GM23338 (cell line): ENCODE measurements at regions not wholly inside any gene's neighbourhood (a gene's known extent, or its start where the extent isn't known, plus 50 kb on each side); places are given as distances from the start of the nearest gene placed in this dataset.

Experiments
- ATAC-seq: fragments of 200-7000 bp; cut with Tn5 transposase; 3 replicates; pipeline ENCODE4 v1.9.1; 2020
- DNase-seq: peaks from one replicate; pipeline ENCODE4 v3.0.0-alpha.2; 2015; ENCODE audit warnings: low spot score
- H2AFZ ChIP-seq: fragments of 200-600 bp; sonication (generic); 2 replicates; pipeline ENCODE4 v1.8.0; 2016; ENCODE audit warnings: antibody characterized with exemption, mild to moderate bottlenecking, moderate library complexity
- H3F3A ChIP-seq: fragments of 200-600 bp; sonication (generic); replicated peaks from 2 replicates; pipeline ENCODE4 v1.8.0; 2017; ENCODE audit warnings: antibody characterized with exemption, mixed run types, low read depth
- H3K27ac ChIP-seq: fragments of 200-600 bp; sonication (generic); 2 replicates; pipeline ENCODE4 v1.6.1; 2016; ENCODE audit warnings: low read depth
- H3K27me3 ChIP-seq: fragments of 200-600 bp; sonication (generic); 2 replicates; pipeline ENCODE4 v1.8.0; 2016; ENCODE audit warnings: mild to moderate bottlenecking, mixed run types, moderate library complexity; ENCODE audit not compliant: insufficient read depth
- H3K36me3 ChIP-seq: fragments of 200-600 bp; sonication (generic); 2 replicates; pipeline ENCODE4 v1.8.0; 2016; ENCODE audit warnings: mild to moderate bottlenecking; ENCODE audit not compliant: insufficient read depth
- H3K4me1 ChIP-seq: fragments of 200-600 bp; sonication (generic); 2 replicates; pipeline ENCODE4 v1.8.0; 2016; ENCODE audit warnings: mild to moderate bottlenecking, moderate library complexity; ENCODE audit not compliant: insufficient read depth
- H3K4me2 ChIP-seq: fragments of 200-600 bp; sonication (generic); 2 replicates; pipeline ENCODE4 v1.7.1; 2017; ENCODE audit warnings: mixed run types
- H3K4me3 ChIP-seq: fragments of 200-600 bp; sonication (generic); 2 replicates; pipeline ENCODE4 v1.6.1; 2016; ENCODE audit warnings: mixed run types
- H3K79me2 ChIP-seq: fragments of 200-600 bp; sonication (generic); replicated peaks from 2 replicates; pipeline ENCODE4 v1.8.0; 2017; ENCODE audit warnings: mild to moderate bottlenecking; ENCODE audit not compliant: insufficient read depth
- H3K9me2 ChIP-seq: fragments of 200-600 bp; sonication (generic); 2 replicates; pipeline ENCODE4 v1.8.0; 2017; ENCODE audit not compliant: insufficient read depth
- H4K20me1 ChIP-seq: fragments of 200-600 bp; sonication (generic); replicated peaks from 2 replicates; pipeline ENCODE4 v1.8.0; 2017; ENCODE audit warnings: mild to moderate bottlenecking; ENCODE audit not compliant: insufficient read depth
- H3K27ac Mint-ChIP-seq: 2 replicates; pipeline ENCODE4 v1.8.0; 2020; ENCODE audit warnings: inconsistent platforms, mild to moderate bottlenecking, moderate library complexity, mixed read lengths
- H3K27me3 Mint-ChIP-seq: 3 replicates; pipeline ENCODE4 v1.8.0; 2022; ENCODE audit warnings: low read depth, mild to moderate bottlenecking, moderate library complexity, mixed read lengths, inconsistent platforms; ENCODE audit not compliant: insufficient read depth, poor library complexity
- H3K36me3 Mint-ChIP-seq: 3 replicates; pipeline ENCODE4 v1.8.0; 2021; ENCODE audit warnings: low read depth, mild to moderate bottlenecking, inconsistent platforms, moderate library complexity, mixed read lengths
- H3K4me1 Mint-ChIP-seq: 3 replicates; pipeline ENCODE4 v1.8.0; 2020; ENCODE audit warnings: mild to moderate bottlenecking, inconsistent platforms, mixed read lengths
- H3K4me3 Mint-ChIP-seq: 3 replicates; pipeline ENCODE4 v1.8.0; 2021; ENCODE audit warnings: moderate library complexity, mild to moderate bottlenecking, inconsistent platforms, mixed read lengths
- H3K9me3 Mint-ChIP-seq: 3 replicates; pipeline ENCODE4 v1.8.0; 2020; ENCODE audit warnings: moderate library complexity, mild to moderate bottlenecking, inconsistent platforms, mixed read lengths
- EZH2 ChIP-seq: fragments of 200-600 bp; sonication (generic); IDR thresholded peaks from one replicate; pipeline ENCODE4 v1.8.0; 2017; ENCODE audit warnings: antibody characterized with exemption, mild to moderate bottlenecking, low read depth; ENCODE audit not compliant: unreplicated experiment
- EZH2phosphoT487 ChIP-seq: fragments of 200-600 bp; sonication (generic); IDR thresholded peaks from one replicate; pipeline ENCODE4 v1.8.1; 2018; ENCODE audit warnings: antibody characterized with exemption; ENCODE audit not compliant: unreplicated experiment
- JUNB ChIP-seq: IDR thresholded peaks from one replicate; pipeline ENCODE4 v1.6.1; 2016; ENCODE audit warnings: antibody characterized with exemption; ENCODE audit not compliant: unreplicated experiment
- NANOG ChIP-seq: IDR thresholded peaks from 2 replicates; pipeline ENCODE4 v1.6.1; 2016; ENCODE audit warnings: antibody characterized with exemption, borderline replicate concordance
- STAT1 ChIP-seq: IDR thresholded peaks from one replicate; pipeline ENCODE4 v1.6.1; 2016; ENCODE audit warnings: antibody characterized with exemption; ENCODE audit not compliant: unreplicated experiment
- ZNF114 ChIP-seq: fragments of 250-450 bp; sonication (Bioruptor Pico); IDR thresholded peaks from 2 replicates; pipeline ENCODE4 v1.5.0; 2020; ENCODE audit warnings: mild to moderate bottlenecking, moderate library complexity
- ZNF331 ChIP-seq: fragments of 250-450 bp; sonication (Bioruptor Pico); IDR thresholded peaks from 2 replicates; pipeline ENCODE4 v1.5.0; 2020; ENCODE audit warnings: low read depth, mild to moderate bottlenecking, moderate library complexity
- TF ChIP-seq, protein P1 (sequence below): fragments of 250-450 bp; sonication (Bioruptor Pico); IDR thresholded peaks from 2 replicates; pipeline ENCODE4 v1.5.0; 2020; ENCODE audit warnings: mild to moderate bottlenecking, moderate library complexity
- TF ChIP-seq, protein P2 (sequence below): IDR thresholded peaks from 2 replicates; pipeline ENCODE4 v1.6.1; 2016; ENCODE audit warnings: antibody characterized with exemption

DNA sequence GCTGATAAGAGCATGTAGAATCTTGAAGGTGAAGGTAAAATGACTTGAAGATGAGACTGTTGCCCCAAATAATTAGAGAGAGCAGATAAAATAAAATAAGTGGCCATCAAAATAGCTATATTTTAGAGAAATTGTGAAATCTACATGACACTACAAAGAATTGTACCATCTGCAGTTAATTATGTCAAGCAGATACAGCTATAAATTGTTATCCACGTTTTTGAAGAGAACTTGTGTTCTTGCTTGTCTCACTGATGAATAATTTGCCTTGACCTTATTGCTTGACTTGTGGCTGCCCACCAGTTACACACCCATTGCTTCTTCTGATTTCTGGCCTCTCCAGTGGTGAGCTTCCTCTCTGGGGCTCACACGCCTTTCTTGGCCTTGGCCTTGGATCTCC is 75.8 kb upstream of the TNIP3 start (continued):
- TF ChIP-seq, protein P1, sequence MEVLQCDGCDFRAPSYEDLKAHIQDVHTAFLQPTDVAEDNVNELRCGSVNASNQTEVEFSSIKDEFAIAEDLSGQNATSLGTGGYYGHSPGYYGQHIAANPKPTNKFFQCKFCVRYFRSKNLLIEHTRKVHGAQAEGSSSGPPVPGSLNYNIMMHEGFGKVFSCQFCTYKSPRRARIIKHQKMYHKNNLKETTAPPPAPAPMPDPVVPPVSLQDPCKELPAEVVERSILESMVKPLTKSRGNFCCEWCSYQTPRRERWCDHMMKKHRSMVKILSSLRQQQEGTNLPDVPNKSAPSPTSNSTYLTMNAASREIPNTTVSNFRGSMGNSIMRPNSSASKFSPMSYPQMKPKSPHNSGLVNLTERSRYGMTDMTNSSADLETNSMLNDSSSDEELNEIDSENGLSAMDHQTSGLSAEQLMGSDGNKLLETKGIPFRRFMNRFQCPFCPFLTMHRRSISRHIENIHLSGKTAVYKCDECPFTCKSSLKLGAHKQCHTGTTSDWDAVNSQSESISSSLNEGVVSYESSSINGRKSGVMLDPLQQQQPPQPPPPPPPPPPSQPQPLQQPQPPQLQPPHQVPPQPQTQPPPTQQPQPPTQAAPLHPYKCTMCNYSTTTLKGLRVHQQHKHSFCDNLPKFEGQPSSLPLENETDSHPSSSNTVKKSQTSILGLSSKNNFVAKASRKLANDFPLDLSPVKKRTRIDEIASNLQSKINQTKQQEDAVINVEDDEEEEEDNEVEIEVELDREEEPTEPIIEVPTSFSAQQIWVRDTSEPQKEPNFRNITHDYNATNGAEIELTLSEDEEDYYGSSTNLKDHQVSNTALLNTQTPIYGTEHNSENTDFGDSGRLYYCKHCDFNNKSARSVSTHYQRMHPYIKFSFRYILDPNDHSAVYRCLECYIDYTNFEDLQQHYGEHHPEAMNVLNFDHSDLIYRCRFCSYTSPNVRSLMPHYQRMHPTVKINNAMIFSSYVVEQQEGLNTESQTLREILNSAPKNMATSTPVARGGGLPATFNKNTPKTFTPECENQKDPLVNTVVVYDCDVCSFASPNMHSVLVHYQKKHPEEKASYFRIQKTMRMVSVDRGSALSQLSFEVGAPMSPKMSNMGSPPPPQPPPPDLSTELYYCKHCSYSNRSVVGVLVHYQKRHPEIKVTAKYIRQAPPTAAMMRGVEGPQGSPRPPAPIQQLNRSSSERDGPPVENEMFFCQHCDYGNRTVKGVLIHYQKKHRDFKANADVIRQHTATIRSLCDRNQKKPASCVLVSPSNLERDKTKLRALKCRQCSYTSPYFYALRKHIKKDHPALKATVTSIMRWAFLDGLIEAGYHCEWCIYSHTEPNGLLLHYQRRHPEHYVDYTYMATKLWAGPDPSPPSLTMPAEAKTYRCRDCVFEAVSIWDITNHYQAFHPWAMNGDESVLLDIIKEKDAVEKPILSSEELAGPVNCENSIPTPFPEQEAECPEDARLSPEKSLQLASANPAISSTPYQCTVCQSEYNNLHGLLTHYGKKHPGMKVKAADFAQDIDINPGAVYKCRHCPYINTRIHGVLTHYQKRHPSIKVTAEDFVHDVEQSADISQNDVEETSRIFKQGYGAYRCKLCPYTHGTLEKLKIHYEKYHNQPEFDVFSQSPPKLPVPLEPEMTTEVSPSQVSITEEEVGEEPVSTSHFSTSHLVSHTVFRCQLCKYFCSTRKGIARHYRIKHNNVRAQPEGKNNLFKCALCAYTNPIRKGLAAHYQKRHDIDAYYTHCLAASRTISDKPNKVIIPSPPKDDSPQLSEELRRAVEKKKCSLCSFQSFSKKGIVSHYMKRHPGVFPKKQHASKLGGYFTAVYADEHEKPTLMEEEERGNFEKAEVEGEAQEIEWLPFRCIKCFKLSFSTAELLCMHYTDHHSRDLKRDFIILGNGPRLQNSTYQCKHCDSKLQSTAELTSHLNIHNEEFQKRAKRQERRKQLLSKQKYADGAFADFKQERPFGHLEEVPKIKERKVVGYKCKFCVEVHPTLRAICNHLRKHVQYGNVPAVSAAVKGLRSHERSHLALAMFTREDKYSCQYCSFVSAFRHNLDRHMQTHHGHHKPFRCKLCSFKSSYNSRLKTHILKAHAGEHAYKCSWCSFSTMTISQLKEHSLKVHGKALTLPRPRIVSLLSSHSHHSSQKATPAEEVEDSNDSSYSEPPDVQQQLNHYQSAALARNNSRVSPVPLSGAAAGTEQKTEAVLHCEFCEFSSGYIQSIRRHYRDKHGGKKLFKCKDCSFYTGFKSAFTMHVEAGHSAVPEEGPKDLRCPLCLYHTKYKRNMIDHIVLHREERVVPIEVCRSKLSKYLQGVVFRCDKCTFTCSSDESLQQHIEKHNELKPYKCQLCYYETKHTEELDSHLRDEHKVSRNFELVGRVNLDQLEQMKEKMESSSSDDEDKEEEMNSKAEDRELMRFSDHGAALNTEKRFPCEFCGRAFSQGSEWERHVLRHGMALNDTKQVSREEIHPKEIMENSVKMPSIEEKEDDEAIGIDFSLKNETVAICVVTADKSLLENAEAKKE (CRISPR knock-in tag): no peak
- TF ChIP-seq JUNB (no peak), ZNF331 (CRISPR knock-in tag) (no peak), EZH2phosphoT487 (no peak), STAT1 (no peak), NANOG (no peak)

DNA sequence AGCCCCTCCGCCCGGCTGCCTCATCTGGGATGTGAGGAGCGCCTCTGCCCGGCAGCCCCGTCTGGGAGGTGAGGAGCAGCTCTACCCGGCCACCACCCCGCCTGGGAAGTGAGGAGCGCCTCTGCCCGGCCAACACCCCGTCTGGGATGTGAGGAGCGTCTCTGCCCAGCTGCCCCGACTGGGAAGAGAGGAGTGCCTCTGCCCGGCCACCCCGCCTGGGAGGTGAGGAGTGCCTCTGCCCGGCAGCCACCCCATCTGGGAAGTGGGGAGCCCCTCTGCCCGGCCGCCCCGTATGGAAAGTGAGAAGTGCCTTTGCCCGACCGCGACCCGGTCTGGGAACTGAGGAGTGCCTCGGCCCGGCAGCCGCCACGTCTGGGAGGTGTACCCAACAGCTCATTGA is 74.3 kb upstream of the TNIP3 start:
- H3K9me3 Mint-ChIP-seq: peaks cover 6% of the 10 kb centered on the region
- no peak overlapping the region for H3K4me2 ChIP-seq
- no peak overlapping the region for H3K27ac Mint-ChIP-seq
- no peaks in the 10 kb centered on the region for H3K4me1 ChIP-seq
- no peaks in the 10 kb centered on the region for H3K36me3 ChIP-seq
- no peaks in the 10 kb centered on the region for H3F3A ChIP-seq
- H3K36me3 Mint-ChIP-seq: 0 out of 3 replicates have a peak, but pooled peaks cover 3% of the 10 kb centered on the region
- no peaks in the 10 kb centered on the region for H3K27me3 ChIP-seq
- no peaks in the 10 kb centered on the region for H3K79me2 ChIP-seq
- H3K4me1 Mint-ChIP-seq: peaks cover 4% of the 10 kb centered on the region; the same call in 2 of the 3 replicates
- no peak overlapping the region for H2AFZ ChIP-seq
- H3K9me2 ChIP-seq: 0 out of 2 replicates have a peak, but pooled peaks cover 9% of the 10 kb centered on the region
- H3K27ac ChIP-seq: no peak overlapping the region
- H3K4me3 ChIP-seq: no peak overlapping the region
- no peaks in the 10 kb centered on the region for H4K20me1 ChIP-seq
- no peak overlapping the region for H3K4me3 Mint-ChIP-seq
- DNase-seq (no peak), ATAC-seq (no peak)
- no peaks in the 10 kb centered on the region for H3K27me3 Mint-ChIP-seq
- TF ChIP-seq JUNB (no peak), EZH2 (no peak), EZH2phosphoT487 (no peak), NANOG (no peak), ZNF114 (CRISPR knock-in tag) (no peak), STAT1 (no peak)
- TF ChIP-seq, protein P1 (CRISPR knock-in tag): no peak
- TF ChIP-seq, protein P2, sequence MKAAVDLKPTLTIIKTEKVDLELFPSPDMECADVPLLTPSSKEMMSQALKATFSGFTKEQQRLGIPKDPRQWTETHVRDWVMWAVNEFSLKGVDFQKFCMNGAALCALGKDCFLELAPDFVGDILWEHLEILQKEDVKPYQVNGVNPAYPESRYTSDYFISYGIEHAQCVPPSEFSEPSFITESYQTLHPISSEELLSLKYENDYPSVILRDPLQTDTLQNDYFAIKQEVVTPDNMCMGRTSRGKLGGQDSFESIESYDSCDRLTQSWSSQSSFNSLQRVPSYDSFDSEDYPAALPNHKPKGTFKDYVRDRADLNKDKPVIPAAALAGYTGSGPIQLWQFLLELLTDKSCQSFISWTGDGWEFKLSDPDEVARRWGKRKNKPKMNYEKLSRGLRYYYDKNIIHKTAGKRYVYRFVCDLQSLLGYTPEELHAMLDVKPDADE: no peak
